IMR-90 (cell line): ENCODE measurements at regions not wholly inside any gene's neighbourhood (a gene's known extent, or its start where the extent isn't known, plus 50 kb on each side); places are given as distances from the start of the nearest gene placed in this dataset.

Experiments
- CEBPB ChIP-seq: IDR thresholded peaks from 2 replicates; pipeline ENCODE4 v1.6.1; 2012; ENCODE audit warnings: low read depth, low read length, improper control_type of control experiment
- MXI1 ChIP-seq: IDR thresholded peaks from 2 replicates; pipeline ENCODE4 v1.6.1; 2012; ENCODE audit warnings: low read depth, mild to moderate bottlenecking, low read length, moderate library complexity, borderline replicate concordance
- POLR2A ChIP-seq: IDR thresholded peaks from 2 replicates; pipeline ENCODE4 v1.6.1; 2012; ENCODE audit warnings: mild to moderate bottlenecking, low read depth, low read length
- RCOR1 ChIP-seq: IDR thresholded peaks from 2 replicates; pipeline ENCODE4 v1.6.1; 2012; ENCODE audit warnings: mild to moderate bottlenecking, low read length, improper control_type of control experiment; ENCODE audit not compliant: insufficient replicate concordance
- RFX5 ChIP-seq: IDR thresholded peaks from 2 replicates; pipeline ENCODE4 v1.8.0; 2012; ENCODE audit warnings: low read depth, mild to moderate bottlenecking, low read length, moderate library complexity
- SMC3 ChIP-seq: fragments of 150-350 bp; IDR thresholded peaks from 2 replicates; pipeline ENCODE4 v1.6.1; 2016; ENCODE audit warnings: low read depth, mild to moderate bottlenecking, antibody characterized with exemption, low read length, moderate library complexity
- TF ChIP-seq, protein P1 (sequence below): conservative IDR thresholded peaks from 2 replicates; pipeline ENCODE4 v1.5.1; 2012; ENCODE audit warnings: mild to moderate bottlenecking, low read depth, low read length, improper control_type of control experiment

DNA sequence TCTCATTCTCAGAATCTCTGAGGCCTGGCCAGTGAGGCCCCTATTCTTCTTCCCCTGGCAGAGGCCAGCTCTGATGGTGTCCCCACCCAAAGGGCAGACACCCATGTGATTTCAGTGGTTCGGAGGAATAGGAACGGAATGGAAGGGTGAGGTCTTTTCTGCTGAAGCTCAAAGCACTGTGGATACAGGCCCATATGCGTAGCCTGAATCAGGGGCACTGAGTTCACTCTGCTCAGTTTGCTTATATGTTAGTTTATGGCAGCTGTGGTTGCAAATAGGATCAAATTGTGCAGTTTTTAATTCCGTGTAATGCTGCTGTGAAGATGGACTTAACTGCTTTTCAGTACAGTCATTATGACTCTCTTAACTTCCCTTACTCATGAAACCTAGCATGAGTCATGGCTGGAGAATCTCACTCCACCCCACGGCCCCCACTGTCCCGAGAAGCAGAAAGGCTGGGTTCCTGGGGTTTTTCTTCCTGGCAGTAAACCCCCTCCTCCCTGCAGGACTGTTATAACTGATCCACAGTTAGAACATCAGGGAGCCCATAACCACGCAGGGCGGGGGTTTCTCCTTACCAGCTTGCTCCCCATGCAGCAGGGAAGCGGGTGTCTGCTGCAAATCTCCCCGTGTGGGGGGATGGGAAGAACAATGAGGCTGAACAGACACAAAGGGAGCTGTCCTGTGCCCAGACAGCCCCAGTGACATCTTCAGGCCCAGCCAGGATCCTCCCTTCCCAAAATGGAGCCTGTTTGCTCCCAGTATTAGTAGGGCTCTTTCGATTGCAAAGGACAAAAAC, 122.7 kb downstream of the SLC38A6 start:
- TF ChIP-seq, protein P1, sequence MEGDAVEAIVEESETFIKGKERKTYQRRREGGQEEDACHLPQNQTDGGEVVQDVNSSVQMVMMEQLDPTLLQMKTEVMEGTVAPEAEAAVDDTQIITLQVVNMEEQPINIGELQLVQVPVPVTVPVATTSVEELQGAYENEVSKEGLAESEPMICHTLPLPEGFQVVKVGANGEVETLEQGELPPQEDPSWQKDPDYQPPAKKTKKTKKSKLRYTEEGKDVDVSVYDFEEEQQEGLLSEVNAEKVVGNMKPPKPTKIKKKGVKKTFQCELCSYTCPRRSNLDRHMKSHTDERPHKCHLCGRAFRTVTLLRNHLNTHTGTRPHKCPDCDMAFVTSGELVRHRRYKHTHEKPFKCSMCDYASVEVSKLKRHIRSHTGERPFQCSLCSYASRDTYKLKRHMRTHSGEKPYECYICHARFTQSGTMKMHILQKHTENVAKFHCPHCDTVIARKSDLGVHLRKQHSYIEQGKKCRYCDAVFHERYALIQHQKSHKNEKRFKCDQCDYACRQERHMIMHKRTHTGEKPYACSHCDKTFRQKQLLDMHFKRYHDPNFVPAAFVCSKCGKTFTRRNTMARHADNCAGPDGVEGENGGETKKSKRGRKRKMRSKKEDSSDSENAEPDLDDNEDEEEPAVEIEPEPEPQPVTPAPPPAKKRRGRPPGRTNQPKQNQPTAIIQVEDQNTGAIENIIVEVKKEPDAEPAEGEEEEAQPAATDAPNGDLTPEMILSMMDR = no peak
- no peak for TF ChIP-seq RCOR1
- TF ChIP-seq POLR2A = no peak
- TF ChIP-seq MXI1 = no peak
- TF ChIP-seq RFX5 = no peak
- no peak for TF ChIP-seq SMC3
- peak; percentile 52; the same call in 1 of the 2 replicates for TF ChIP-seq CEBPB
